GM13976 (cell line): ENCODE measurements at regions not wholly inside any gene's neighbourhood (a gene's known extent, or its start where the extent isn't known, plus 50 kb on each side); places are given as distances from the start of the nearest gene placed in this dataset.

Source experiments
- DNase-seq: peaks from one replicate; pipeline ENCODE4 v3.0.0; 2012; ENCODE audit warnings: low spot score
- CTCF ChIP-seq: IDR thresholded peaks from 2 replicates; pipeline ENCODE4 v1.5.1; 2012; ENCODE audit warnings: borderline replicate concordance, mild to moderate bottlenecking; ENCODE audit not compliant: insufficient read depth; ENCODE audit errors: extremely low read depth, missing control alignments, control extremely low read depth
- in situ Hi-C: fragments of 300-500 bp; cut with MboI; formaldehyde crosslinking; loops from one replicate; pipeline ENCODE4 v1.12.0; 2022; ENCODE audit warnings: low sequenced_read_pairs, mixed read lengths, inconsistent platforms; ENCODE audit not compliant: unreplicated experiment

- in situ Hi-C loops = no loop called here
- no peak for TF ChIP-seq CTCF
- DNase-seq = no peak
Observed at GRCh38 chr6:30806581-30807183, 62.3 kb upstream of the IER3 start.

- no peak for DNase-seq
- in situ Hi-C loops = no loop called here
- TF ChIP-seq CTCF = no peak
Observed at GRCh38 chr6:30804333-30804732, 60.0 kb upstream of the IER3 start.

- TF ChIP-seq CTCF = no peak
- no peak for DNase-seq
- in situ Hi-C loops = no loop called here
Observed at GRCh38 chr6:30802731-30803130, 58.4 kb upstream of the IER3 start.

DNA sequence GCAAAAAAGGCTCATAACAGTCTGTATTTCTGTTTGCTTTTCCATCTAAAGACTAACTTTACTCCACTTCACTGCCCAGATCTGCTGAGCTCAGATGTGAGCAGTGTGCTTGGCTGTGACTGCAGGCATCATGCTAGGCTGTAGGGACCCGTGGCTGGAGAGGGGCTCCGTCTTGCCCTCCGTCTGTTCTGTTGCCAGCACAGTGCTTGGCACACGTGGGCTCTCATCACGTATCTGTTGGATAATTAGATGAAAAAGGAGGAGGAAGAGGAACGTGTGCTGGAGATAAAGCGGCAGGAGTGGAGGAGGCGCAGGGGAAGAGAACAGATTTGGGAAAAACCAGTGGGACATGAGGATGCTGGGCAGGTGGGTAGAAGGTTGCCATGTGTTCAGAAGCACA lies 57.6 kb upstream of the IER3 start:
- no peak for TF ChIP-seq CTCF
- DNase-seq = no peak
- in situ Hi-C loops = no loop called here

DNA sequence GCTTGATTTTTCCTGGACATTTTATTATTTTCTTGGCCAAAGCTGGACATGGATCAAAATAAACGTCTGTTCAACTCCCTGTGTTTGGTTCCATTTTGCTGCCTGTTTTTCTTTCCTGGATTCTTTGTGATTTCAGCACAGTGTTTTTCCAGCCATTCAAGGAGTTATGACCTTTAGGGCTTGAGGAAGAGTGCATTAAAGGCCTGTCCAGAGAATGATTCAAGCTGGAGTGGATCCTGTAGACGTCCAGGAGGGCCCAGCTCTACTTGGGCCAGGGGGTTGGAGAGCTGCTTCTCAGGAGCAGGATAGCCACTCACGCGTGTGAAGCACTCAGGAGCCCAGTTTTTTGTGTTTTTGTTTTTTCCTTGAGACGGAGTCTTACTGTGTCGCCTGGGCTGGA lies 56.5 kb upstream of the IER3 start:
- no peak for TF ChIP-seq CTCF
- in situ Hi-C loops = no loop called here
- no peak for DNase-seq

DNA sequence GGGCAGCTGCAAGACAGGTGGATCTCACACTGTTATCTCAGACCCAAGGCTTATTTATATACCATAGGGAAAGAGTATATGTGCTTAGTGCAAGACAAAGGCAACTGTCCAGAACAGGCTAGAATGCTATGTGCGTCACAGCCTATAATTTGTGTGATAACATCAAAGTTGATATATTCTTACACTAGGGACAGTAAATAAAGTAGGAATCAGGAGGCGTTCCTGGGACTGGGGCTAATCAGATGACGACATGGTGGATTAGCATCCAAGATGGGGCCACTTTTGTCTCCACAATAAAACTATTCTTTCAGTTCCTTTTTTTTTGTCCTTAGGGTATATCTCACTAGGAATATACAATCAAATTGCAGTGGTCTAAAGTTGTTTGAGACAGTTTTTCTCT lies 54.9 kb upstream of the IER3 start:
- DNase-seq = no peak
- no peak for TF ChIP-seq CTCF
- in situ Hi-C loops = no loop called here

- in situ Hi-C loops = no loop called here
Observed at GRCh38 chr6:30798494-30798893, 54.1 kb upstream of the IER3 start.

More at GRCh38 chr6:30798494-30798893, 54.1 kb upstream of the IER3 start:
- TF ChIP-seq CTCF = no peak
- DNase-seq = no peak
